ENCODE measurements at regions not wholly inside any gene's neighbourhood (a gene's known extent, or its start where the extent isn't known, plus 50 kb on each side); places are given as distances from the start of the nearest gene placed in this dataset.

GRCh38 chr1:172946814-172947507 lies 103.8 kb downstream of the TNFSF18 start:
- TF ChIP-seq CTCF (IDR thresholded peaks at IDR 0.05; ENCODE audit: low read length) (no peak), EZH2 (IDR thresholded peaks at IDR 0.05; ENCODE audit: borderline replicate concordance, low read length) (no peak)
